Osteocyte (in vitro differentiated cells): ENCODE measurements at regions not wholly inside any gene's neighbourhood (a gene's known extent, or its start where the extent isn't known, plus 50 kb on each side); places are given as distances from the start of the nearest gene placed in this dataset.
A peak's percentile ranks its signal among the peaks of the same experiment; 100 is the strongest.

ENCODE experiments used
- DNase-seq: peaks from one replicate; pipeline ENCODE4 v3.0.0; 2021; ENCODE audit warnings: mixed read lengths; ENCODE audit not compliant: unreplicated experiment; ENCODE audit errors: extremely low spot score
- H3K27ac Mint-ChIP-seq: one replicate; pipeline ENCODE4 v1.8.0; 2021; ENCODE audit warnings: mild to moderate bottlenecking, mixed read lengths; ENCODE audit not compliant: unreplicated experiment
- H3K27me3 Mint-ChIP-seq: one replicate; pipeline ENCODE4 v1.8.0; 2021; ENCODE audit warnings: mixed read lengths; ENCODE audit not compliant: unreplicated experiment
- H3K36me3 Mint-ChIP-seq: one replicate; pipeline ENCODE4 v1.8.0; 2021; ENCODE audit warnings: mixed read lengths; ENCODE audit not compliant: unreplicated experiment
- H3K4me1 Mint-ChIP-seq: one replicate; pipeline ENCODE4 v1.8.0; 2021; ENCODE audit warnings: mixed read lengths; ENCODE audit not compliant: unreplicated experiment
- H3K4me3 Mint-ChIP-seq: one replicate; pipeline ENCODE4 v1.8.0; 2021; ENCODE audit warnings: mild to moderate bottlenecking, moderate library complexity, mixed read lengths; ENCODE audit not compliant: unreplicated experiment
- H3K9me3 Mint-ChIP-seq: one replicate; pipeline ENCODE4 v1.8.0; 2021; ENCODE audit warnings: mixed read lengths; ENCODE audit not compliant: unreplicated experiment
- CTCF ChIP-seq: fragments of 200-600 bp; sonication (generic); IDR thresholded peaks from 2 replicates; pipeline ENCODE4 v1.5.0; 2021; ENCODE audit warnings: antibody characterized with exemption, mild to moderate bottlenecking, moderate library complexity

DNA sequence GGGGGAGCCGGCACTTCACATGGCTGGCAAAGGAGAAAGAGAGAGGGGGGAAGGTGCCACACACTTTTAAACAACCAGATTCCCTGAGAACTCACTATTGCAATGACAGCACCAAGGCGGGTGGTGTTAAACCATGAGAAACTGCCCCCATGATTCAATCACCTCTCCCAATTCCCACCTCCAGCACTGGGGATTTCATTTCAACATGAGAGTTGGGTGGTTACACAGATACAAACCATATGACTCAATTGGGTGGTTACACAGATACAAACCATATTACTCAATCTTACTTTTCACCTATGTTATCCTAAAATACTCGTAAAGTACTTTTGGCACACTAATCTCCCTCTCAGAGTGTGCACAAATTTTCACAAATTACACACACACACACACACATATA is 1097.5 kb upstream of the TMPRSS15 start:
- H3K27me3 Mint-ChIP-seq = no peaks in the 10 kb centered on the region
- H3K4me1 Mint-ChIP-seq = no peaks in the 10 kb centered on the region
- no peak for DNase-seq
- peaks cover 22% of the 10 kb centered on the region for H3K9me3 Mint-ChIP-seq
- TF ChIP-seq CTCF = no peak
- H3K4me3 Mint-ChIP-seq = no peak overlapping the region
- peaks cover 2% of the 10 kb centered on the region for H3K36me3 Mint-ChIP-seq
- no peak overlapping the region for H3K27ac Mint-ChIP-seq

DNA sequence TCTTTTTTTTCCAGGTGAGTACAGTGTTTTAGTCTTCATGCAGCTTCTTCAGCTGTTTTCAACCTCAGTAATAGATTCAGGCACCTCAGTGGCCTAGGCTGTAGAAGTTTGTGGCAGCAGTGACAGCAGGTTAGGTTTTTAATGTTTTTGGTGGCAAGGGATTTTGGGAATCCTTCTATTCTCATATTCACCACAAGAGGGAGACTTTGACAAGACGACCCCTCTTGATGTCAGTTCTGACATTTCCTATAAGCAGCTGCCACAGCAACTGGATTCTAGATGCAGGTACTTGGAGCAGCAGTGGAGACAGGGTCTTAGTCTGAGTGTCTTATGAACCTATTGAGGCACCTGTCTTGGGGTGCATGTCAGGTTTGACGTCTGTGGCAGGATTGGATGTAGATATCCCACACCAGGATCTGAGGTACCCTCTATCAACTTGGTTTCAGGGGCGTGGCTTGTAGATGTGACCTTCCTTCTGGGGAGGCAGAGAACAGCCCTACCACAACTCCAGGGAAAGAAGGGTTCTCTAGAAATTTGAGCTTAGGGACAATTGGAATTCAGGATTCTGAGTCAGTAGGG is 1104.2 kb upstream of the TMPRSS15 start:
- peaks cover 25% of the 10 kb centered on the region for H3K9me3 Mint-ChIP-seq
- no peaks in the 10 kb centered on the region for H3K27me3 Mint-ChIP-seq
- peak; percentile 46 for TF ChIP-seq CTCF
- H3K27ac Mint-ChIP-seq = no peak overlapping the region
- no peak for DNase-seq
- H3K36me3 Mint-ChIP-seq = peaks cover 2% of the 10 kb centered on the region
- peaks cover 1% of the 10 kb centered on the region for H3K4me1 Mint-ChIP-seq
- no peak overlapping the region for H3K4me3 Mint-ChIP-seq

GRCh38 chr21:19508442-19508841 is 1104.9 kb upstream of the TMPRSS15 start:
- Mint-ChIP-seq H3K27ac (no peak overlapping the region), H3K9me3 (peaks cover 18% of the 10 kb centered on the region), H3K36me3 (no peaks in the 10 kb centered on the region), H3K4me3 (no peak overlapping the region), H3K4me1 (peaks cover 1% of the 10 kb centered on the region), H3K27me3 (no peaks in the 10 kb centered on the region)
- TF ChIP-seq CTCF = no peak
- DNase-seq = no peak

GRCh38 chr21:19508844-19509243 is 1105.3 kb upstream of the TMPRSS15 start:
- no peak overlapping the region for H3K27ac Mint-ChIP-seq
- no peaks in the 10 kb centered on the region for H3K27me3 Mint-ChIP-seq
- no peak overlapping the region for H3K4me3 Mint-ChIP-seq
- H3K4me1 Mint-ChIP-seq = peaks cover 1% of the 10 kb centered on the region
- TF ChIP-seq CTCF = no peak
- H3K9me3 Mint-ChIP-seq = peaks cover 17% of the 10 kb centered on the region
- no peaks in the 10 kb centered on the region for H3K36me3 Mint-ChIP-seq
- no peak for DNase-seq

GRCh38 chr21:19510057-19510456 is 1106.5 kb upstream of the TMPRSS15 start:
- no peaks in the 10 kb centered on the region for H3K36me3 Mint-ChIP-seq
- DNase-seq = no peak
- TF ChIP-seq CTCF = no peak
- peaks cover 25% of the 10 kb centered on the region for H3K9me3 Mint-ChIP-seq
- H3K4me1 Mint-ChIP-seq = peaks cover 1% of the 10 kb centered on the region
- H3K27me3 Mint-ChIP-seq = no peaks in the 10 kb centered on the region
- H3K4me3 Mint-ChIP-seq = no peak overlapping the region
- no peak overlapping the region for H3K27ac Mint-ChIP-seq
